Right lobe of liver (tissue), 6 donors: ENCODE measurements at regions not wholly inside any gene's neighbourhood (a gene's known extent, or its start where the extent isn't known, plus 50 kb on each side); places are given as distances from the start of the nearest gene placed in this dataset.

Experiments used
- ATAC-seq, 4 donors: fragments of 200-7000 bp; cut with Tn5 transposase; one replicate each; pipeline ENCODE4 v1.9.1; 2020; ENCODE audit warnings: mild to moderate bottlenecking in 4 of 4, moderate library complexity in 4 of 4
- DNase-seq, 3 donors: peaks; one replicate each; pipeline ENCODE4 v3.0.0-alpha.2; 2020
- H3K27ac ChIP-seq, 3 donors: fragments of 200-600 bp; one replicate each; pipeline ENCODE4 v1.8.0; 2022
- H3K27me3 ChIP-seq, 2 donors: fragments of 200-600 bp; one replicate each; pipeline ENCODE4 v1.8.0; 2022
- H3K36me3 ChIP-seq, 4 donors: fragments of 200-600 bp; sonication (generic) in 1 of 4; one replicate each; pipeline versions ENCODE4 v1.5.1 to v1.8.0; 2017 to 2022; ENCODE audit warnings: control low read depth in 1 of 4
- H3K4me1 ChIP-seq, 4 donors: fragments of 200-600 bp; sonication (generic) in 1 of 4; one replicate each; pipeline versions ENCODE4 v1.5.1 to v1.8.0; 2017 to 2022; ENCODE audit warnings: control low read depth in 1 of 4
- H3K4me3 ChIP-seq, 3 donors: fragments of 200-600 bp; one replicate each; pipeline ENCODE4 v1.8.0; 2022
- H3K9me3 ChIP-seq, 4 donors: fragments of 200-600 bp; sonication (generic) in 1 of 4; one replicate each; pipeline versions ENCODE4 v1.5.1 to v1.8.0; 2017 to 2022; ENCODE audit warnings: control low read depth in 1 of 4
- POLR2A ChIP-seq: fragments of 450-650 bp; IDR thresholded peaks from one replicate; pipeline ENCODE4 v1.6.1; 2017; ENCODE audit warnings: antibody characterized with exemption, mild to moderate bottlenecking
- WGBS: methylation state at CpG from one replicate; pipeline ENCODE4 v1.1.6; 2018; ENCODE audit warnings: low coverage, low lambda C conversion rate; ENCODE audit not compliant: insufficient coverage; ENCODE audit errors: missing lambda C conversion rate; 5-methylcytosine and 5-hydroxymethylcytosine counted together
- intact Hi-C, 2 donors: fragments of 100-400 bp; cut with DNase I; formaldehyde crosslinking; loops; one replicate each; pipeline versions ENCODE4 v1.11.2 to v1.14.1; 2022
- TF ChIP-seq, protein P1 (sequence below), 4 donors: fragments of 200-600 bp in 3 of 4; fragments of 450-650 bp in 1 of 4; IDR thresholded peaks; one replicate each; pipeline versions ENCODE4 v1.5.1 to v1.8.0; 2016 to 2022; ENCODE audit warnings: antibody characterized with exemption in 4 of 4, mild to moderate bottlenecking in 2 of 4
- donor health status: DM: no; HTN: yes; CAD: no.
- donor health status: DM: no; HTN: no; CAD: no.
- donor health status: DM: no; HTN: no; CAD: no.
- donor health status: DM: no; HTN: yes; CAD: no.
- donor health status: DM: no; HTN: yes; CAD: no.

DNA sequence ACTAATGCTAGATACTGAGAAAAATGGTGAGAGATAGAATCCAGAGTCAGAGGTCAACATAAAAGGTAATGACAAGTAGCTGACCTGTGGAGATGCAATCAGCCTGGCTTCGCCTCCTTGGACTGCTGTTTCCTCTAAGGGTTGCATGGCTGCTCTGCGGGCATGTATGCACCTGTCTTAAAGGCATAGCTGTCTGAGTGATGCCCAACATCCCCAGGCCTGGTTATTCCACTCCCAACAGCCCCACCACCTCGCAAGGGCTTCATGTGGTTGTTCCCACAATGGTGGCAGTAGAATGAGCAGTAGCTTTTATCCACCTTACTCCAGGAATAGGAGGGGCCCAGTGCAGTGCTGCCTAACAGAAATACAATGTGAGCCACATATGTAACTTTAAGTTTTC, 69.7 kb upstream of the ALK start:
- no peaks in the 10 kb centered on the region for H3K4me1 ChIP-seq
- WGBS, result 63% methylated on average over 1 of the region's 3 CpGs
- intact Hi-C loops, result no loop called here
- no peak overlapping the region for H3K4me3 ChIP-seq
- no peaks in the 10 kb centered on the region for H3K36me3 ChIP-seq
- DNase-seq, result no peak
- TF ChIP-seq, protein P1, sequence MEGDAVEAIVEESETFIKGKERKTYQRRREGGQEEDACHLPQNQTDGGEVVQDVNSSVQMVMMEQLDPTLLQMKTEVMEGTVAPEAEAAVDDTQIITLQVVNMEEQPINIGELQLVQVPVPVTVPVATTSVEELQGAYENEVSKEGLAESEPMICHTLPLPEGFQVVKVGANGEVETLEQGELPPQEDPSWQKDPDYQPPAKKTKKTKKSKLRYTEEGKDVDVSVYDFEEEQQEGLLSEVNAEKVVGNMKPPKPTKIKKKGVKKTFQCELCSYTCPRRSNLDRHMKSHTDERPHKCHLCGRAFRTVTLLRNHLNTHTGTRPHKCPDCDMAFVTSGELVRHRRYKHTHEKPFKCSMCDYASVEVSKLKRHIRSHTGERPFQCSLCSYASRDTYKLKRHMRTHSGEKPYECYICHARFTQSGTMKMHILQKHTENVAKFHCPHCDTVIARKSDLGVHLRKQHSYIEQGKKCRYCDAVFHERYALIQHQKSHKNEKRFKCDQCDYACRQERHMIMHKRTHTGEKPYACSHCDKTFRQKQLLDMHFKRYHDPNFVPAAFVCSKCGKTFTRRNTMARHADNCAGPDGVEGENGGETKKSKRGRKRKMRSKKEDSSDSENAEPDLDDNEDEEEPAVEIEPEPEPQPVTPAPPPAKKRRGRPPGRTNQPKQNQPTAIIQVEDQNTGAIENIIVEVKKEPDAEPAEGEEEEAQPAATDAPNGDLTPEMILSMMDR (IDR thresholded peaks at IDR 0.05), result no peak
- no peak for TF ChIP-seq POLR2A
- ATAC-seq, result no peak
- no peaks in the 10 kb centered on the region for H3K9me3 ChIP-seq
- H3K27ac ChIP-seq, result no peak overlapping the region
- H3K27me3 ChIP-seq, result no peaks in the 10 kb centered on the region

DNA sequence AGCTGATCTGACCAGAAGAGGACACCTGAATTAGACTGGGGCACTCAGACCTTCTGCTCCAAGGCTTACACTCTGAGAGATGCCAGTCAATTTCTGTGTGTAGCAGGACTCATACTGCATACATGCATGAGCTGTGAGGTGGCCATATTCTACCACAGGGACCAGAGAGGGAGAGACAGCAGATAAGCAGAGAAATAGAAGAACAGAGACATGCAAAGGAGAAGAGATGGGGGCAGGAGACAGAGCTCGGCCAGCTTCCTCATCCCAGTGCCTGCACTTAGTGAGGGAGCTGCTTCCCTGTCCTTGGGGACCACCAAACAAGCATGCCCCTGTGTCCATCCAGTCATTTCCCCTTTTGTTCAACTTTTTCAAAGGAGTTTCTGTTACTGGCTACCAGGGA, 73.9 kb upstream of the ALK start:
- Histone ChIP-seq H3K36me3 (no peaks in the 10 kb centered on the region), H3K9me3 (no peaks in the 10 kb centered on the region), H3K27ac (no peak overlapping the region), H3K4me1 (no peaks in the 10 kb centered on the region), H3K4me3 (no peak overlapping the region), H3K27me3 (no peaks in the 10 kb centered on the region)
- intact Hi-C loops, result no loop called here
- no peak for DNase-seq
- 22% methylated on average over 1 of the region's 1 CpG for WGBS
- no peak for ATAC-seq
- no peak for TF ChIP-seq POLR2A
- TF ChIP-seq, protein P1 (IDR thresholded peaks at IDR 0.05), result no peak

DNA sequence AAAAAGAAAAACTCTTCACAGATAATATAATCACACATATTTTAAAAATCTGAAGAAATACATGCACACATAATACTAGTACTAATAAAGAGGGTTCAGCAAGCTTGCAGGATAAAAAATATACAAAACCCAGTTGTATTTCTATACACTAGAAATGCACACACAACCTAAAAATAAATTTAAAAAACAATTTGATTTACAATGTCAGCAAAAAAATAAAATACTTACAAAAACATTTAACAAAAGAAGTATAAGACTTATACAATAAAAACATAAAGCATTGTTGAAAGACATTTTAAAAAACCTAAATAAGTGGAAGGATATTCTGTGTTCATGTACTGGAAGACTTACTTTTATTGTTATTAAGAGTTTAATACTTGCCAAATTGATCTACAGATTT, 81.7 kb upstream of the ALK start:
- Histone ChIP-seq H3K27ac (no peak overlapping the region), H3K27me3 (no peaks in the 10 kb centered on the region), H3K9me3 (no peaks in the 10 kb centered on the region), H3K36me3 (no peaks in the 10 kb centered on the region), H3K4me3 (no peak overlapping the region), H3K4me1 (no peaks in the 10 kb centered on the region)
- DNase-seq (no peak), ATAC-seq (no peak)
- TF ChIP-seq, protein P1 (IDR thresholded peaks at IDR 0.05), result no peak
- intact Hi-C loops, result no loop called here

DNA sequence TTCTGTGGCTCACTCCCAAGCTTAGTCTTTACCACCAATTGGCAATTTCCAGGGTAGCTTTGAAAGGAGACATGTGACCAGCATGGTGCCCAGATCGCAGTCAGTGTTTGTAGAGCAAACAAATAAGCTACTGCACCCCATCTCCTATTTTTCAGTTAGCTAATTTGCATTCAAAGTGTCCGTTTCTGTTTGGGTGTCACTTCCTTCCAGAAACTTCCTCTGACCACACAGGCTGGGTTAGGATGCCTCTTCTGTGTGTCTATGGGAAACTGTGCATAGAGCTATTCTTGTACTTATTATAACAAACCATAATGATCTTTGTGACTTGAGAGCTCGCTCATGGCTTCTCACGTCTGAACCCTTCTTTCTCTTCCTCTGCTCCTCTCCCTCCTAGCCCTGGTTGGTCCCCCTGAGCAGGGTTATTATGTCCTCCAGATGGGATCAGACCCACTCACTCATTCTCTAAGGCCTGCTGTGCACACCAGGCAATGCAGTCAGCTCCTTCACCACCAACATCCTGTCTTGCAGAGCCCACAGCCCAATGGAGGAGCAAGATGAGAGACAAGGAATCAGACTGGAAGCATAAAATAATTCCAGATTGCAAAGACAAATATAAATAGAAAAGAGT, 101.2 kb upstream of the ALK start:
- Histone ChIP-seq H3K4me1 (no peaks in the 10 kb centered on the region), H3K9me3 (no peaks in the 10 kb centered on the region), H3K36me3 (no peaks in the 10 kb centered on the region), H3K27me3 (no peaks in the 10 kb centered on the region), H3K4me3 (no peak overlapping the region), H3K27ac (no peak overlapping the region)
- intact Hi-C loops, result no loop called here
- WGBS, result 50% methylated on average over 4 of the region's 4 CpGs
- TF ChIP-seq, protein P1 (IDR thresholded peaks at IDR 0.05), result no peak
- no peak for TF ChIP-seq POLR2A
- DNase-seq (no peak), ATAC-seq (no peak)

DNA sequence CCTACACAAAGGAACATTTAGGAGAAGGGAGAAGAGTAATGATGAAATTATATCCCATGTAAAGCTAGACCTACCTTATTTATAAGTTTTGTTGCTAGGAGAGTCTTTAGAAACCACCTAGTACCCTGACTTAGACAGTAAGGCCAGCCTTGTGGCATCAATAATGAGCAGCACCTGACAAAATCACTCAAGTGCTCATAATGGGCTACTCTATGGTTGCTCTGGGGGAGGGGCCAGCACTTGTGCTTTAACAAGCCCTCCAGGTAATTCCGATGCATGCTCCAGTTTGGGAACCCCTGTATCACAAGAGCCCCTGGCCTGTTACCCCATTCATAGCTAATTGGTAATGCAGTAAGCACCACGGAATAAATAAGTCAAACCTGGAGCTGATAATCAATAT, 102.9 kb upstream of the ALK start:
- no peak for DNase-seq
- ATAC-seq, result no peak
- H3K4me1 ChIP-seq, result no peaks in the 10 kb centered on the region
- no peak overlapping the region for H3K27ac ChIP-seq
- WGBS, result 38% methylated on average over 2 of the region's 2 CpGs
- no peaks in the 10 kb centered on the region for H3K9me3 ChIP-seq
- H3K27me3 ChIP-seq, result no peaks in the 10 kb centered on the region
- H3K4me3 ChIP-seq, result no peak overlapping the region
- no peak for TF ChIP-seq POLR2A
- TF ChIP-seq, protein P1 (IDR thresholded peaks at IDR 0.05), result no peak
- intact Hi-C loops, result no loop called here
- no peaks in the 10 kb centered on the region for H3K36me3 ChIP-seq
